GM18867 (cell line): ENCODE measurements at regions not wholly inside any gene's neighbourhood (a gene's known extent, or its start where the extent isn't known, plus 50 kb on each side); places are given as distances from the start of the nearest gene placed in this dataset.

ENCODE experiments used
- ATAC-seq: cut with Tn5 transposase; IDR thresholded peaks from one replicate; pipeline ENCODE4 v1.9.1; 2021; ENCODE audit warnings: mild to moderate bottlenecking, moderate library complexity; ENCODE audit not compliant: unreplicated experiment

DNA sequence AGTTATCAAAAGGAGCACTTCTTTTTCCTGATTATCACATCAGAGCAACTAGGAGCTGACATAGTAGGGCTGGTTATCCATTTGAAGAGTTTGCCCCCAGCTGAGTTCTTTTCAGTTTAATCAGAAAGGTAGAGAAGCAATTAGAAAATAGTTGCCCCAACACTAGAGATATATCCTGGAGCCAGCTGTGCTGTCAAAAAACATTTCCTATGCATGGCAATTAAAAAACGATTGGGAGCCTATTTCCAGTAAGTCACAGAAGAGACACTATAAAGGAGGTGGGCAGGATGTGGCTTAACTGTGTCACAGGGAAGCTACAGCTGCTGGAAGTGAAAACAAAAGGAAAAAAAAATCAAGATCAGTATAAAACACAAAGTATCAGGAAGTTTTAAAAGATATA lies 155.7 kb upstream of the SLITRK1 start:
- ATAC-seq: no peak

DNA sequence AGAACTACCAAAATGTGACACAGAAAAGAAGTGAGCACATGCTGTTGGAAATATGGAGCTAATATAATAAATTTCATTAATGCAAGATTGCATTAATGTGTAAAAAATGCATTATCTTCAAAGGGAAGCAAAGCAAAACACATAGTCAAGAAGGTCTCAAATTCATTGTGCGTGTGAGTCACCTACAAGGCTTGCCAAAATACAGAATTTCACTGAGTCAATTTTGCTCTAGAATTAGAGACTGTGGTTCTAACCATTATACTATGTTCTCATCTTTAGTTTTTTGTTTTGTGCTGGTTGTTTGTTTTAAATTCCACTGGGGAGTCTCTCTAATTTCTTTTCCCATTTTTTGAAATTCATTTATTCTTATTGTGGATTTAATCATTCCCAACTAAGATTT lies 149.8 kb upstream of the SLITRK1 start:
- no peak for ATAC-seq

DNA sequence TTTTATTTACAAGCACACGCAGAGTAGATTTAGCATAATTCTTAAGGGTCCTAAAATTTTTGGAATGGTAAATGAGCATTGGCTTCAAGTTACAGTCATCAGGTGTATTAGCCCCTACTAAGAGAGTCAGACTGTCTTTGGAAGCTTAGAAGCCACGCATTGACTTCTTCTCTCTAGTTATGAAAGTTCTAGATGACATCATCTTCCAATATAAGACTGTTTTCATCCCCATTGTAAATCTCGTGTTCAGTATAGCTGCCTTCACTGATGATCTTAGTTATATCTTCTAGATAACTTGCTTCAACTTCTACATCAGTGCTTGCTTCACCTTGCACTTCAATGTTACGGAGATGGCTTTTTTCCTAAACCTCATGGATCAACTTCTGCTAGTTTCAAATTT lies 148.8 kb upstream of the SLITRK1 start:
- no peak for ATAC-seq

DNA sequence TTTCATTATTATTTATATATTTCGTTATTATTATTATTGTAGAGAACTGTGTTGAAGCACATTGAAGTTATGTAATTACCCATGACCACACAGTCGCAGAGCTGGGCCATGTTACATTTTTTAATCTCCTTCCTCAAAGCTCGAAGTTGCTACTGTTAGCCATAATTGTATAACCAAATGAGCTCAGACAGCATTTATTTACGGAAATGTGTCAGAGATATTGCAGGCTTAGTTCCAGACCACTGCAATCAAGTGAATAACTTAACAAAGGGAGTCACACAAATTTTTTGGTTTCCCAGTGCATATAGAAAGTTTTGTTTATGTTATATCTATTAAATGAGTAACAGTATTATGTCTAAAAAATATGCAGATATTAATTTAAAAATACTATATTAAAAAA lies 147.1 kb upstream of the SLITRK1 start:
- ATAC-seq: no peak

DNA sequence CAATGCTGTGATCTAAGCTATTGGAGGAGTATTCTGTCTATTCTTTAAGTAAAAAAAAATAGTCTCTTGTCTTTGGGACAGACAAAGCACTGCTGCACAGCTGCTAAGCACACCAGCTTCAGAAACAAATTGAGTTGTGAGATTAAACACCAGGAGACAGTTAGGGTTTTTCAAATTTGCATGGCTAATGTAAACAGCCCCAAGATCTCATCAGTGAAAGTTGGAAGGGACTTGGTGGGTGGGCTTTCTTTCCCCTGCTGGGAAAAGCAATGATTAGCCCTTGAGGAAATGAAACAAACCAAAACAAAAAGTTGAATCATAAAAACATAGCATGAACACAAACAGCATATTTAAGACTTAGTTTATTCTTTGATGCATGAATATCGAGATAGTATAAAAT lies 143.6 kb upstream of the SLITRK1 start:
- no peak for ATAC-seq

DNA sequence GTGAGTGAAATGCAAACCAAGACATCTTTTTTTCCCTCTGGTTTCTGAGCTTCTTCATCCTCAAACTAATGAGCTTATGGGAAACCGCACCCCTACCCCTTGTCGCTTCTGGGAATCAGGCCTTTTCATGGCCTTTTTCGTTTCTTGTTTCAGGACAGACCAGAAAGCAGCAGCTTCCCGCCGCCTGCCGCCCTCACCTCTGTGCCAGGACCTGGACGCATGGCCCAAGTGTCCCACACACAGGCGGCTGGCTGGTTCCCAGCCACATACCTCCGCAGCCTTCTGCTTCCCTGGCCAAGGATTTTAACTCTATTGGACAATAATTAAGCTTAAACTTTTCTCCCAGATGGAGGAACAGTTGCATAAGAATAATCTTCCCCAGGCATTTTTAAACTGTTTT lies 114.1 kb upstream of the SLITRK1 start:
- no peak for ATAC-seq

DNA sequence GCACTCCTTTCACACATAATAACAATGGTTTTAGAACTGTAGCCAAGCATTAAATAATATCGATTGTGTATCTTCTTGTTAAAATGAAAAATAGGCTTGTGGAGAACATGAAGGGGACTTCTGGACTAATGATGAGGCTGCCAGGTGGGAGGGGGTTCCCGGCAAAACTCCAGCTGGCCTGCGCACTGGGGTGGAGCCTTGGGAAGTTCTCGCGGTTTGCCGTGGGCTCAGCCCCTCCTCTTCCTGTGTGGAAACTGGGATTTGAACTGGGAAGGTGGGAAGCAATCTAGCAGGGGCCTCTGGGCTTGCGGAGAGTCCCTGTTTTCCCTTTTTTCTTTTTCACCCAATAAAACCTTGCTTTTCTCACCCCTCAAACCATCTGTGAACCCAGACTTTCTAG lies 113.7 kb upstream of the SLITRK1 start:
- ATAC-seq: no peak

DNA sequence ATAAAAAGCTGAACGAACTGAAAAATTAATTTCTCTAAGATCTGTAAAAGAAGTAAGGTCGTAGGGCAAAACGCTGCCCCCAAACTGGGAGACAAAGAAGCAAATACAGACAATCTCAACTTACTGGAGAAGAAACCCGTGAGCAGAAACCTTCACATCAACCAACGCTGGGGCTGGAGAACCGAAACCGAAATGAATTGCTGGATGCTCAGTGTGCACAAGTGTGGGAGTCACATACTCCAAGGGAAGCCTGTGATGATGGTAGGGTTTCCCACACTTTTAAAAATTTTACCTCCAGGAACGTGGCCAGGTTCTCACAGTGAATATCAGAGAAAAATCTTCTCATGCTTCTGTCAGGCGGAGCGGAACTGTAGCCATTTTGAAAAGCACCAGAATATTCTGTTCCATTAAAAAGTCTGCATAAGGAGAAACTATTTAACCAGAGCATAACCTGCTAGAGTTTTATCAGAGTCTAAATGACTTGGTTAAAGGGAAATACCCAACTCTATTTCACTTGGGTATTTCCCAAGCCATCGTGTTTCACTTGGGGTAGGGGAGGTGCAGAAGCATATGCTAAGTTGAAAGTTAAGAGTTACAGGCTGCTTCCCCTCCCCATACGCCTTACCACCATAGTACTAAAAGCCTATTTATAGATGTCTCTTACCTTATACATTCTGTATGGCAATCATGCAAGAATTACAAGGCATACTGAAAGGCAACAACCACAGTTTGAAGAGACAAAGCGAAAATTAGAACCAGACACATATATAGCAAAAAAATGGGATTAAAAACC lies 110.5 kb upstream of the SLITRK1 start:
- ATAC-seq: no peak

DNA sequence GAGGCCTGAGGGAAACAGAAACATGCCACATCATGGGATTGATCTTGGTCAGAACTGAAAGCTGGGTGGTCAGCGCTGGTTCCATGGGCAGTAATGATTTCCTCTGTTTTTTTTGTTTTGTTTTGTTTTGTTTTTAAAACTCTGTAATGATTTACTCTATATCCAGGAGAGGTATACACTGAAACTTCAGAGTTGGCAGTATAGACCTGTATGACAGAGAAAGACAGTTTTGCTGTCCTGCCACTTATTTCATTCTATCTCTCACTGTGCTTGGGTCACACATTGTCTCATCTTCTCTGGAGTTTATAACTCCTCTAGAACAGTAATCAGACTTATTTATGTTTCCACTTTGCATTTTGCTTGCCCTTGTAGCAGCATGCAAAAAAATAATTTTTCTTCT lies 105.1 kb upstream of the SLITRK1 start:
- ATAC-seq: no peak

DNA sequence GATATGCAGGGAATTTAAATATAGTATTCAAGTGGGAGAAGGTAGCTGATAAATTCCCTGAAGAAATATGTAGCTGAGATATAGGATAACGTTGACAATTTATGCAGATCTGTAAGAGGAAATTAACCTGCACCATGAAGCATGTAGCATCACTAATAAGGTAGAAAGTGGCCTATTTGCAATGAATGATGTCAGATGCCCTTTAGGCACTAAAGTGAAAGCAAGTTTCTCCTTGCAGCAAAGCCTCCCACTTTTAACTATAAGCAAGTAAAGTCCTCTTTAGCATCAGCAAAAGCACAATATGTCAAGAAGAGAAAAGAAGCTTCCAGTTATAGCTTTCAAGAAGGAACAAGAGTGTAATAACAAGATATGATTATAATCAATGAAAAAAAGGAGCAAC lies 102.5 kb upstream of the SLITRK1 start:
- peak; percentile 53 for ATAC-seq

DNA sequence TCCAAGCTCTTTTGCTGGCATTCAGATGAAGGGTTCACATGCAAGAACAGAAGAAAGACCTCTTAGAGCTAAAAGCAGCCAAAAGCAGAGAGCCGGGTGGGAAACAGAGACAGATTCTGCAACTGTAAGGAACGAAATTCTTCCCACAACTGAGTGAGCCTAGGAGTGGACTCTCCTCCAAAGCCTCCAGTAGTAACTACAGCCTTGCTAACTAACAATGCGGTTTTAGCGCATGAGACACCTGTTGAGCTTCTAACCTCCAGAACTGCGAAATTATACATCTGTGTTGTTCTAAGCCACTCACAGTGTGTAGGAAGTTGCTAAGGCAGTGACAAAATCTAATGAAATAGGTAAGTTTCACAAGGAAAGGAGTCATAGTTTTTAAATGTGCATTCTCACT lies 98.1 kb upstream of the SLITRK1 start:
- no peak for ATAC-seq

DNA sequence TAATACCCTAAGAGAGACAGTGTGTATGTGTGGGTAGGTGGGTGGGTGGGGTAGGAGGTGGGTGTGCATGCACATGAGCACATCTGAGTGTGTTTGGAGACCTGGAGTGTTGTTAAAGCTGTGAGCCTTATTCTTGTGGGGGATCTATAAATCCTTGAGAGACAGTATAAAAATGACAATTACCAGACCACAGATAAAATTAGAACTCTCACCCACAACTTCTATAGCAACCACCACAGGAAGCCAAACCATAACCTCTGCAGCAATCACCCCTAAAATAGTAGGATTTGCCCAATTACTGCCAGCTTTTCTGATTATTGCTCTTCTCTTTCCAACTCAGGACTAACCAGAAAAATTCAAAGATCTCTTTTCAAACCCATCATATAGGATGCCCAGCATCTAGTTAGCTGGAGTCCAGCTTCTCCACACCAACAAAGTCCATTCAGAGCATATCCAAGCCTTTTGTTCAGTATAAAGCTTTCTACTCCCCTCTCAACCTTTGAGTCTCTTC lies 93.4 kb upstream of the SLITRK1 start:
- ATAC-seq: peak; percentile 61

DNA sequence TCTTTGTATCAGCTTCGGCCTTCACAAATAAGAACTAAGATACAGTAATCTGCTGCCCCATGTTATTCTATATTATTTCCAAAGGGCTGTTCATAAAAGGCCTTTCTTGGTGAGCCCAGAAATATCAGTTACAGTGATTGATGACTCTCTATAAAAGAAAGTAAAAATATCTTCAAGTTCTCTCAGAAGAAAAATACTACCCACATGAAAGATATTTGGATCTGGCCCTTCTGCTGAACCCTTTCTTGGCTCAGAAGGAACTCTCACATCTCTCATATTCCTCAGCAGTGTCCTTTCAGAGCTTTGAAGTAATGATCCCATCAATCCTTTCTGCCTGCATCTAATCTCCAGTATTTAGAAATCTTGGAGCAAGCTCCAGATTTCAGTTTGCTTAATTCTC lies 76.3 kb upstream of the SLITRK1 start:
- no peak for ATAC-seq

DNA sequence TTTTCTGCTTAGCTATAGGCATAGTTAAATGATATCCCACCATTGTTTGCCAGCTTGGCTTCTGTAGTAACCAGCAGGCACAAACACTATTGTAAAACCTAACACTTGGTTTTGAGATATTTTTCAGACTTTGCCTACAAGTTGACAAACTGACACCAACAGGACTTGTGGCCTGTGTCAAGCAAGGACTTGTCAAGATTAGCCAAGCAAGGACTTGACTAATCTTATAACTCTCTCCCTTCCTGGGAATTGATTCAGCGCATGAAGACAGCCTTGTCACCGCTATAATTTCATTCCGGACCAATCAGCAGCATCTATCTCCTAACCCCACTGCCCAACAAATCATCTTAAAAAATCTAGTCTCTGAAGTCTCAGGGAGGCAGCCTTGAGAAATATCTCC lies 72.7 kb upstream of the SLITRK1 start:
- no peak for ATAC-seq

DNA sequence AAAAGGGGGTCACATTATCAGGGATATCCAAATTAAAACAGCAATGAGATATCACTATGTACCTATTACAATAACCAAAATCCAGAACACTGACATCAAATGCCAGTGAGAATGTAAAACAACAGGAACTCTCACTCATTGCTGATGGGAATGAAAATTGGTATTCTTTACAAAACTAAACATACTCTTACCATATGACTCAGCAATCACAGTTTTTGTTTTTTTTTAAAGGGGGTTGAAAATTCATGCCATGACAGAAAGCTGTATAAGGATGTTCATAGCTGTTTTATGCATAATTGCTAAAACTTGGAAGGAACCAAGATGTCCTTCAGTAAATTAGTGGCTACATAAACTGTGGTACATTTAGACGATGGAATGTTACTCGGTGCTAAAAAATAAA lies 71.6 kb upstream of the SLITRK1 start:
- ATAC-seq: no peak

DNA sequence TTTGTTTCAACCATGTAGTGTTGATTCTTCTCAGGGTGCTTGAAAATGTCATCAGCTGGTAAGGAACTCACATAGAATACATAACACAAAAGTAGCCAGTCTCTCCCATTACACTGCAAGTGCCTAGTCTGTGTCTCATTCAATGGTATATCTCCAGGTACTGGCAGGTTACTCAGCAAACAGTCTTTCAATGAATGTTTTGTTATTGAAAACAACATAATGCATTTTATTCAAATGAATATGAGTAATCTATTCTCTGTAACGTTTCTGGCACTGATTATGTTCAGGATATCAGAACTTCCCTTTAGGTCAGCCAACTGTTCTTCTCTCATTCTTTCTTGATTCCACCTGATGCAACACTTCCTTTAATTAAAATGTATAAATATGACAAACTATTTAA lies 68.0 kb upstream of the SLITRK1 start:
- ATAC-seq: no peak

DNA sequence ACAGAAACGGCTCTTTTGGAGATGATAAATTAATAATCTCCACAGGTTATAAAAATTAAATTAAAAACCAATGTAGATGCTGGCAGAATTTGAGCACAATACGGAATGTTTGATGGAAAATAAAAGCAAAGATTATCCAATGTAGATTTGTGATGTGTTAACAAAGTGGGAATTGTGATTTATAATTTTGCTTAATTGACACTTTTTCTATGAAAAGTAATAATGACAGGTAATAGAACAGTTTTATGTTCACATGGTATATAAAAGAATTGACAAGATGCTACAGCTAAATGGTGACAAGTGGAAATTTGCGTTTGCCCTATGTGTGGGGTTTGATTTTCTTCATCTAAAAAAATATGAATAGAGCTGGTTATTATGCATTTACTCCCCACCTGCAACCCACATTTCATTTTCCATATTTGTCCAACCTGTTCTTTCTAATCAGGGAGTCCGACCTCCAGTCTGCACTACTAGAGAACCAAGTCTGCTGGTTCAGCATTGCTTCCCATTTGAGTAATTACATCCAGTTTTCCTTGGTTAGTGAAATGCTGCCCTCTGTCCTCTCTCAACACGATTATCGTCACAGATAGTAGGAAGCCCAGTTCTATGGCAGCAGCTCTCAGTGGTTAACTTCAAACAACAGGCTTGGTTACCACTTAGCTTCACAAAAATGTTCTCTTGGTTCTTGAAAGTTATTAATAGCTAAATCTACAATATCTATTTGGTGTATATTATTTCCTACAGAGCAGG lies 61.4 kb upstream of the SLITRK1 start:
- ATAC-seq: no peak

DNA sequence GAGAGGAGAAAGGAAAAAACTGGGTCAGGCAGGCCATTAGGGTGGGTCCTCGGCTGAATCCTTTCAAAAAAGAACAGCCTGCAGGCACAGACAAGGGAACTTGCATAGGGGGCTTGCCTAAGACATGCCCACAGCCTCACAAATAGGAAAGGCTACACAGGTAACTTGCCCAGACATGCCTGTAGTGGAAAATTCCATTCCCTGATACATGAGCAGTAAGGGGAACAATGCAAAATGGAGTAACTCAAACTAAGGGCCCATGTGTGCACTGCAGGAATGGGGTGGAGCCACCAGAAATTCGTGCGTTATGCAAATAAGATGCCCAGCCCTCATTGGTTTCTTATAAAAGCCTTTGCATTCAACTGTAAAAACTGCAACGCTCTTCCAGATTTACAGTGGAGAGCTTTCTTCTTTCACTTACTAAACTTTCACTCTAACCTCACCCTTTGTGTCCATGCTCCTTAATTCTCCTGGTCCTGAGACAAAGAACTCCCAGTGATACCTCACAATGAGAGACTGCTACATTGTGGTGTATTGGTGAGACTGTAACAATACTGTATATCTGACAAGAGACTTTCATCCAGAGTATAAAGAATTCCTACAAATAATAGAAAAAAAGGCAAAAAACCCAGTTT lies 59.5 kb upstream of the SLITRK1 start:
- no peak for ATAC-seq

DNA sequence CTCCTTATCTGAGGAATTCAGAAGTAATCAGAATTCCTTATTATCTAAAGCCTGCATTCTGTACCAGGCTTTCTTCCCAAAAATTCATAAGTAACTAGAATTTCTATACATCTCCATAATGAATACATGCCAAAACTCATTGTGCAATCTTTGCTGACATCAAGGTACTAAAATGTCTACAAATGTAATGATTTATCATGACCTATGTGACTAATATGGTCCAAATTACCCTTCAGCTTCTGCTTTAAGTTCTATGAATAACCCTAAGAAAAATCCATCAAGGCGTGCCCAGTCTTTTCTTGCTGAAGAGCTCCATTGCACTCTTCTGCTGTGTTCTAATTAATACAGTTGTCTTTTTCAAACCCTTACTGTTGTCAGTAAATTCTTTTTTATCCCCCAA lies 58.5 kb upstream of the SLITRK1 start:
- ATAC-seq: no peak

DNA sequence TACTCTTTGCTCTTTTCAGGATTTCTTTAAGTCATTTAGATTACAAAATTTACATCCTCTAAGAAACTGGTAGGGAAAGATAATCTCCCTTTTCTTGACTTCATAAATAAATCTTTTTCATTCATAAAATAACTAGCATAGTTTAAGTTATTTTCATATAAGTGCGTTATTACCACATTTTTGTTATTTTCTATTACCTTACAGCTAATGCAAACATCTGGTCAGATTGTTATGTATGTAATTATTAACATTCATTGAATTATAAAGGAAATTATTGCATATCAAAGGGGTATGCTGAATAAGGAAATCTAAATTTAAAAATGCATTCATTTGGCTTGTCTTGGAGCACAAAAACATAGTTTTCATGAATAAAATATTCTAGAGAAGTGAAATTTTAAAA lies 55.3 kb upstream of the SLITRK1 start:
- ATAC-seq: no peak

DNA sequence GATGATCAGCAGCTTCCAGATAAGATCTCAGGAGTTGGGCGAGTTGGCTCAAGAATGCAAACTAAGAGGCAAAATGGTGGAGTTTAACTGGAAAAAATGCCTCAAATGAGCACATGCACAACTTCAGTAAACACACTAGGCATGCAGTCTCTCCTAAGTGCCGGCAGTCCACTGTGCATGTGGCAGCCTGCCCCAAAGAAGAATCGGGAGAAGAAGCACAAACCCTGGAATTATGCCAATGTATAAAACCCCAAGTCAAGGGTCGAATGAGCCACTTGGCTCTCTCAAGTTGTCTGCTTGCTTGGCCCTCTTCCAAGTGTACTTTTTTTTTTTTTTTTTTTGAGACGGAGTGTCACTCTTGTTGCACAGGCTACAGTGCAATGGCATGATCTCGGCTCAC lies 53.3 kb upstream of the SLITRK1 start:
- ATAC-seq: no peak
